Mesenchymal stem cell (in vitro differentiated cells and primary cell): ENCODE measurements at regions not wholly inside any gene's neighbourhood (a gene's known extent, or its start where the extent isn't known, plus 50 kb on each side); places are given as distances from the start of the nearest gene placed in this dataset.

Experiments used
- DNase-seq: peaks from one replicate; pipeline ENCODE4 v3.0.0-alpha.2; 2013
- H2AFZ ChIP-seq: one replicate; pipeline ENCODE4 v1.6.1; 2013; ENCODE audit warnings: low read depth, mild to moderate bottlenecking, control low read depth, inconsistent platforms, low read length, moderate library complexity
- H2AK5ac ChIP-seq: 2 replicates; pipeline ENCODE4 v1.6.1; 2013; ENCODE audit warnings: low read length, moderate library complexity, mild to moderate bottlenecking, inconsistent platforms; ENCODE audit not compliant: severe bottlenecking
- H2BK120ac ChIP-seq: one replicate; pipeline ENCODE4 v1.6.1; 2013; ENCODE audit warnings: low read depth, mild to moderate bottlenecking, inconsistent platforms, low read length, moderate library complexity
- H2BK12ac ChIP-seq, 2 experiments: one replicate each; pipeline ENCODE4 v1.6.1; 2013; ENCODE audit warnings: inconsistent platforms in 2 of 2, low read length in 2 of 2, mild to moderate bottlenecking in 2 of 2, moderate library complexity in 2 of 2, control low read depth in 1 of 2
- H2BK15ac ChIP-seq: one replicate; pipeline ENCODE4 v1.6.1; 2013; ENCODE audit warnings: mild to moderate bottlenecking, low read depth, inconsistent platforms; ENCODE audit not compliant: poor library complexity, severe bottlenecking
- H2BK5ac ChIP-seq: 2 replicates; pipeline ENCODE4 v1.6.1; 2013; ENCODE audit warnings: low read depth, mild to moderate bottlenecking, low read length, control low read depth, inconsistent platforms; ENCODE audit not compliant: poor library complexity, severe bottlenecking
- H3K14ac ChIP-seq, 2 experiments: one replicate each; pipeline ENCODE4 v1.6.1; 2013; ENCODE audit warnings: inconsistent platforms in 2 of 2, low read length in 2 of 2, control low read depth in 1 of 2, mild to moderate bottlenecking in 1 of 2, moderate library complexity in 1 of 2
- H3K18ac ChIP-seq, 2 experiments: one replicate each; pipeline ENCODE4 v1.6.1; 2013; ENCODE audit warnings: inconsistent platforms in 2 of 2, low read length in 2 of 2, control low read depth in 1 of 2, low read depth in 1 of 2, mild to moderate bottlenecking in 1 of 2
- H3K23ac ChIP-seq, 2 experiments: one replicate each; pipeline ENCODE4 v1.6.1; 2013; ENCODE audit warnings: inconsistent platforms in 2 of 2, low read length in 2 of 2, mild to moderate bottlenecking in 2 of 2, moderate library complexity in 2 of 2, control low read depth in 1 of 2
- H3K27ac ChIP-seq: 2 replicates; pipeline ENCODE4 v1.5.1; 2013; ENCODE audit warnings: mild to moderate bottlenecking, moderate library complexity, low read length, control low read depth, inconsistent platforms; ENCODE audit not compliant: poor library complexity, severe bottlenecking
- H3K27me3 ChIP-seq, 2 experiments: 2 replicates each; pipeline versions ENCODE4 v1.6.1 to v1.7.0; 2013; ENCODE audit warnings: low read length in 2 of 2, mild to moderate bottlenecking in 2 of 2, moderate library complexity in 2 of 2, control low read depth in 1 of 2, inconsistent platforms in 1 of 2; ENCODE audit not compliant: control insufficient read depth in 1 of 2, insufficient read depth in 1 of 2
- H3K36me3 ChIP-seq, 2 experiments: 2 replicates each; pipeline versions ENCODE4 v1.6.1 to v1.7.0; 2013; ENCODE audit warnings: low read length in 2 of 2, control low read depth in 1 of 2, inconsistent platforms in 1 of 2, low read depth in 1 of 2, mild to moderate bottlenecking in 1 of 2; ENCODE audit not compliant: insufficient read depth in 2 of 2, control insufficient read depth in 1 of 2
- H3K4ac ChIP-seq, 2 experiments: one replicate each; pipeline ENCODE4 v1.6.1; 2013; ENCODE audit warnings: inconsistent platforms in 2 of 2, low read length in 2 of 2, mild to moderate bottlenecking in 2 of 2, moderate library complexity in 2 of 2, control low read depth in 1 of 2, low read depth in 1 of 2
- H3K4me1 ChIP-seq: 2 replicates; pipeline ENCODE4 v1.6.1; 2013; ENCODE audit warnings: low read depth, low read length, control low read depth; ENCODE audit not compliant: control insufficient read depth, insufficient read depth
- H3K4me2 ChIP-seq: 2 replicates; pipeline ENCODE4 v1.6.1; 2013; ENCODE audit warnings: low read length, mild to moderate bottlenecking, inconsistent platforms; ENCODE audit not compliant: poor library complexity, severe bottlenecking
- H3K4me3 ChIP-seq, 2 experiments: 2 replicates each; pipeline versions ENCODE4 v1.5.1 to v1.7.0; 2013; ENCODE audit warnings: low read length in 2 of 2, mild to moderate bottlenecking in 2 of 2, control low read depth in 1 of 2, low read depth in 1 of 2; ENCODE audit not compliant: insufficient read depth in 1 of 2
- H3K79me1 ChIP-seq: replicated peaks from 2 replicates; pipeline ENCODE4 v1.6.1; 2013; ENCODE audit warnings: mild to moderate bottlenecking, control low read depth, low read length, inconsistent platforms; ENCODE audit not compliant: poor library complexity, severe bottlenecking
- H3K9ac ChIP-seq: 2 replicates; pipeline ENCODE4 v1.7.0; 2013; ENCODE audit warnings: mild to moderate bottlenecking, low read length, moderate library complexity
- H3K9me3 ChIP-seq: 2 replicates; pipeline ENCODE4 v1.7.0; 2013; ENCODE audit warnings: mild to moderate bottlenecking, low read length; ENCODE audit not compliant: control insufficient read depth
- H4K8ac ChIP-seq: one replicate; pipeline ENCODE4 v1.6.1; 2013; ENCODE audit warnings: inconsistent platforms, mild to moderate bottlenecking, low read length, moderate library complexity
- H4K91ac ChIP-seq: one replicate; pipeline ENCODE4 v1.6.1; 2013; ENCODE audit warnings: mild to moderate bottlenecking, low read length, inconsistent platforms
- WGBS: methylation state at CpG from one replicate; pipeline ENCODE4 v1.1.7; 2013; ENCODE audit warnings: mixed read lengths; 5-methylcytosine and 5-hydroxymethylcytosine counted together

DNA sequence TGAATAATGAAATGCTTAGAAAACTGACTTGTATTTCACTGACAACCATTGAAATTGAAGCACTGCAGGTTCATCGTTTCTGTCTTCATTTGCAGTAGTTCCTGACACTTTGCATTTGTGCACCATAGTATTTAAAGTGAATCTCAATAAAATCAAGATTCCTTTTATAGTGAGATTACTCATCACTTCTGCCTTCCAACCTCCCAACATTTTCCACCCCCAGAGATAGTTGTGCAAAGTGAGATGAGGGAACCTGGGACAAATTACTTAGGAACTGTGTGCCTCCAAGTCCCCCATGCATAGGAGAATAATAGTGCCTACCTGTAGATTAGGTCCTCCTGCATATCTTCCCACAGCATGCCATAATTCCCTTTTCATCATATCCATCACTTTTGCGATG lies 114.9 kb upstream of the DPT start:
- no peak overlapping the region for H4K91ac ChIP-seq
- no peak overlapping the region for H3K18ac ChIP-seq
- no peak overlapping the region for H3K4me3 ChIP-seq
- H4K8ac ChIP-seq = no peak overlapping the region
- H3K4ac ChIP-seq = no peak overlapping the region
- H3K36me3 ChIP-seq = no peaks in the 10 kb centered on the region
- no peak overlapping the region for H2BK12ac ChIP-seq
- H3K27me3 ChIP-seq = no peaks in the 10 kb centered on the region
- no peak overlapping the region for H2BK120ac ChIP-seq
- H2BK5ac ChIP-seq = no peak overlapping the region
- H3K14ac ChIP-seq = no peak overlapping the region
- DNase-seq = no peak
- 100% methylated on average over 1 of the region's 2 CpGs for WGBS
- H3K4me1 ChIP-seq = no peaks in the 10 kb centered on the region
- no peaks in the 10 kb centered on the region for H3K79me1 ChIP-seq
- no peak overlapping the region for H3K27ac ChIP-seq
- H2AFZ ChIP-seq = no peak overlapping the region
- H3K9me3 ChIP-seq = no peaks in the 10 kb centered on the region
- no peak overlapping the region for H2BK15ac ChIP-seq
- no peak overlapping the region for H2AK5ac ChIP-seq
- H3K4me2 ChIP-seq = no peak overlapping the region
- no peak overlapping the region for H3K23ac ChIP-seq
- H3K9ac ChIP-seq = no peak overlapping the region

- Histone ChIP-seq H2BK12ac (no peak overlapping the region), H2BK15ac (no peak overlapping the region), H3K18ac (no peak overlapping the region)
Observed at GRCh38 chr1:168845140-168845539, 116.1 kb upstream of the DPT start.

DNA sequence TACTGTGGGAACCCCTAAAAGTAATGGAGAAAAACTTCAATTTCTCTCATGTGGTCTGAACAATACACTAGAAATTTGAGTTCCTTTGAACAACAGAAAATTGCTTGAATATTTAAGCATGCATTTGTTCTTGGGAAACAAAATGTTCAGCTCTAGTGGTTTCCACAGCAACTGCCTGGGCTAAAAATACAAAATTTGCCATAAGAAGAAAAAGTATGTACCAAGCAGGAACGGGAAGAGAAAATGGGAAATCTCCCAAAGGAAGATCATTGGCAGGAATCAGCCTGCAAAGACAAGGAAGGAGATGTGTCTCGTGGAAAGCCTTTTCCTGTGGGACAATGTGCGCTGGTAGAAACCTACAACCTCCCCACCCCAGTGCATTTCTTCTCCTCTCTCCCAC lies 119.0 kb upstream of the DPT start:
- no peak overlapping the region for H4K91ac ChIP-seq
- no peak overlapping the region for H3K27ac ChIP-seq
- H3K14ac ChIP-seq = peak overlapping the region in 1 of 2 experiments; percentile 59
- WGBS = 85% methylated on average over 3 of the region's 3 CpGs
- no peak overlapping the region for H3K4me2 ChIP-seq
- no peak overlapping the region for H2AFZ ChIP-seq
- H3K36me3 ChIP-seq = no peaks in the 10 kb centered on the region
- no peak overlapping the region for H2AK5ac ChIP-seq
- no peak overlapping the region for H2BK5ac ChIP-seq
- H3K23ac ChIP-seq = no peak overlapping the region
- H3K9ac ChIP-seq = no peak overlapping the region
- no peaks in the 10 kb centered on the region for H3K27me3 ChIP-seq
- no peak overlapping the region for H2BK15ac ChIP-seq
- no peak for DNase-seq
- H3K4me3 ChIP-seq = no peak overlapping the region
- H2BK12ac ChIP-seq = no peak overlapping the region
- peaks cover 4% of the 10 kb centered on the region for H3K9me3 ChIP-seq
- H3K18ac ChIP-seq = no peak overlapping the region
- no peak overlapping the region for H2BK120ac ChIP-seq
- no peak overlapping the region for H4K8ac ChIP-seq
- H3K4ac ChIP-seq = no peak overlapping the region
- no peaks in the 10 kb centered on the region for H3K79me1 ChIP-seq
- H3K4me1 ChIP-seq = no peaks in the 10 kb centered on the region

More at GRCh38 chr1:168845140-168845539, 116.1 kb upstream of the DPT start:
- Histone ChIP-seq H3K27ac (no peak overlapping the region), H4K91ac (no peak overlapping the region), H3K9me3 (no peaks in the 10 kb centered on the region), H4K8ac (no peak overlapping the region), H3K14ac (no peak overlapping the region), H3K4me3 (no peak overlapping the region), H3K9ac (no peak overlapping the region), H3K4ac (no peak overlapping the region), H3K4me1 (no peaks in the 10 kb centered on the region), H2BK120ac (no peak overlapping the region), H3K79me1 (no peaks in the 10 kb centered on the region), H3K4me2 (no peak overlapping the region), H3K23ac (no peak overlapping the region), H2BK5ac (no peak overlapping the region), H2AK5ac (no peak overlapping the region), H2AFZ (no peak overlapping the region), H3K36me3 (no peaks in the 10 kb centered on the region), H3K27me3 (no peaks in the 10 kb centered on the region)
- DNase-seq = no peak
- WGBS = 90% methylated on average over 2 of the region's 2 CpGs

DNA sequence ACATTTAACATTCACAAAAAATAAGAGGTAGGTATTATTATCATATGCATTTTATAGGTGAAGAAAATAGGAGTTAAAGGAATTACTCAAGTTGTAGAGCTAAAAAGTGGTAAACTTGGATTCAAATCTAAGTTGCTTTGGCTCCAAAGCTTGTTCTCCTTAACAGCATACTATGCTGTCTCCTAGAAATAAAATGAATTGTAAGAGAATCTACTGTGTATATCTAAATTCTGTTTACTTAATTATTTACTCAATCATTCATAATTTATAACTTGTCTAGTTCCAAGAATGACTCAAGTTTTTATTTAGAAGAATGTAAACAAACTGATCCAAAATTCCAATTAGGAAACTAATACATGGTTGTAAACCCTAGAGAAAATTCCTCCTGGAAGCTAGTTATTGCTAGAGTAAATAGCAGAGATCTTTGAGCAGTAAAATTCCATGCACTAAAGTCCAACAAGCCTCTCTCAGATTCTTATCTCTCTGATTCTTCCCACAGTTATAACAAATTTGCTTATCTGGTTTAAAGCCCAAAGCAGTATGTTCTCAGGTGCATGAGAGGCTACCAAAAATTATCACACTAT lies 132.5 kb upstream of the DPT start:
- H2BK5ac ChIP-seq = no peak overlapping the region
- H2AFZ ChIP-seq = no peak overlapping the region
- H2BK12ac ChIP-seq = no peak overlapping the region
- no peak overlapping the region for H3K9ac ChIP-seq
- H3K4me3 ChIP-seq = no peak overlapping the region
- no peak overlapping the region for H4K8ac ChIP-seq
- H3K27ac ChIP-seq = no peak overlapping the region
- H3K14ac ChIP-seq = no peak overlapping the region
- DNase-seq = peak; percentile 8
- peaks cover 8% of the 10 kb centered on the region for H3K9me3 ChIP-seq
- no peaks in the 10 kb centered on the region for H3K79me1 ChIP-seq
- H3K4me2 ChIP-seq = no peak overlapping the region
- H3K27me3 ChIP-seq = no peaks in the 10 kb centered on the region
- no peak overlapping the region for H2AK5ac ChIP-seq
- no peaks in the 10 kb centered on the region for H3K36me3 ChIP-seq
- H3K4ac ChIP-seq = no peak overlapping the region
- H2BK120ac ChIP-seq = no peak overlapping the region
- H4K91ac ChIP-seq = no peak overlapping the region
- no peak overlapping the region for H3K18ac ChIP-seq
- no peaks in the 10 kb centered on the region for H3K4me1 ChIP-seq
- H2BK15ac ChIP-seq = no peak overlapping the region
- H3K23ac ChIP-seq = no peak overlapping the region
